ENCODE measurements at regions not wholly inside any gene's neighbourhood (a gene's known extent, or its start where the extent isn't known, plus 50 kb on each side); places are given as distances from the start of the nearest gene placed in this dataset.

DNA sequence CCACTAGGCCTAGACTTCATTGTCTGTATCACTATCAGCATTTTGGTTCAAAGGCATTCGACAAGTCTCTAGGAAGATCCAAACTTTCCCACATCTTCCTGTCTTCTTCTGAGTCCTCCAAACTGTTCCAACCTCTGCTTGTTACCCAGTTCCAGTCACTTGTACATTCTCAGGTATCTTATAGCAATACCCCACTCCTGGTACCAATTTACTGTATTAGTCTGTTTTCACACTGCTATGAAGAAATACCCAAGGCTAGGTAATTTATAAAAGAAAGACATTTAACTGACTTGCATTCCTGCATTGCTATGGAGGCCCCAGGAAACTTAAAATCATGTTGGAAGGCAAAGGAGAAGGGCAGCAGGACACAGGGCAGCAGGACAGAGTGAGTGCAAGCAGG, 293.9 kb downstream of the ARAP2 start:
- Histone ChIP-seq H3K9me3 (peaks cover 4 to 10% of the 10 kb centered on the region in 2 donors), H3K4me1 (no peaks in the 10 kb centered on the region), H3K27ac (no peak overlapping the region), H3K4me3 (no peak overlapping the region), H3K36me3 (no peaks in the 10 kb centered on the region), H3K27me3 (no peaks in the 10 kb centered on the region)
- intact Hi-C loops (cut with DNase I; ENCODE audit: low total_unique reads) = no loop called here
- no peak for TF ChIP-seq POLR2A (IDR thresholded peaks at IDR 0.05)
- no peak for DNase-seq (ENCODE audit: low spot score in 2 of 2)

DNA sequence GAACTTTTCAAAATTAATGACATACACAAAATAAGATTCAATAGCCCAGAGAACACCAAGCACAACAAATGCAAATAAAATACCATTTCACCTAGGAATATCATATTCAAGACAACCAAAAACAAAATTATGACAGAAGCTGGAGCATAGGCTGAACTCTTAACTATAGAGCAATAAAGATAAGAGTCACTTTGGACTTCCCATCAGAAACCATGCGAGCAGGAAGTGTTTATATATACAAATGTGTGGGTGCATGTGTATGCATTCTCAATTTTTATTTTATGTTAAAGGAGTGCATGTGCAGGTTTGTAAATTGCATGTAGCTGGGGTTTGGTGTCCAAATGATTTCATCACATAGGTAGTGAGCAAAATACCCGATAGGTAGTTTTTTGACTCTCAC, 291.6 kb downstream of the ARAP2 start:
- Histone ChIP-seq H3K36me3 (no peaks in the 10 kb centered on the region), H3K4me1 (no peaks in the 10 kb centered on the region), H3K27ac (no peak overlapping the region), H3K27me3 (no peaks in the 10 kb centered on the region), H3K4me3 (no peak overlapping the region), H3K9me3 (peaks cover 10 to 11% of the 10 kb centered on the region in 2 donors)
- intact Hi-C loops (cut with DNase I; ENCODE audit: low total_unique reads) = no loop called here
- TF ChIP-seq POLR2AphosphoS5 (IDR thresholded peaks at IDR 0.05) = no peak
- TF ChIP-seq, protein P1, sequence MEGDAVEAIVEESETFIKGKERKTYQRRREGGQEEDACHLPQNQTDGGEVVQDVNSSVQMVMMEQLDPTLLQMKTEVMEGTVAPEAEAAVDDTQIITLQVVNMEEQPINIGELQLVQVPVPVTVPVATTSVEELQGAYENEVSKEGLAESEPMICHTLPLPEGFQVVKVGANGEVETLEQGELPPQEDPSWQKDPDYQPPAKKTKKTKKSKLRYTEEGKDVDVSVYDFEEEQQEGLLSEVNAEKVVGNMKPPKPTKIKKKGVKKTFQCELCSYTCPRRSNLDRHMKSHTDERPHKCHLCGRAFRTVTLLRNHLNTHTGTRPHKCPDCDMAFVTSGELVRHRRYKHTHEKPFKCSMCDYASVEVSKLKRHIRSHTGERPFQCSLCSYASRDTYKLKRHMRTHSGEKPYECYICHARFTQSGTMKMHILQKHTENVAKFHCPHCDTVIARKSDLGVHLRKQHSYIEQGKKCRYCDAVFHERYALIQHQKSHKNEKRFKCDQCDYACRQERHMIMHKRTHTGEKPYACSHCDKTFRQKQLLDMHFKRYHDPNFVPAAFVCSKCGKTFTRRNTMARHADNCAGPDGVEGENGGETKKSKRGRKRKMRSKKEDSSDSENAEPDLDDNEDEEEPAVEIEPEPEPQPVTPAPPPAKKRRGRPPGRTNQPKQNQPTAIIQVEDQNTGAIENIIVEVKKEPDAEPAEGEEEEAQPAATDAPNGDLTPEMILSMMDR (IDR thresholded peaks at IDR 0.05) = no peak
- no peak for TF ChIP-seq POLR2A (IDR thresholded peaks at IDR 0.05)
- no peak for DNase-seq (ENCODE audit: low spot score in 2 of 2)

DNA sequence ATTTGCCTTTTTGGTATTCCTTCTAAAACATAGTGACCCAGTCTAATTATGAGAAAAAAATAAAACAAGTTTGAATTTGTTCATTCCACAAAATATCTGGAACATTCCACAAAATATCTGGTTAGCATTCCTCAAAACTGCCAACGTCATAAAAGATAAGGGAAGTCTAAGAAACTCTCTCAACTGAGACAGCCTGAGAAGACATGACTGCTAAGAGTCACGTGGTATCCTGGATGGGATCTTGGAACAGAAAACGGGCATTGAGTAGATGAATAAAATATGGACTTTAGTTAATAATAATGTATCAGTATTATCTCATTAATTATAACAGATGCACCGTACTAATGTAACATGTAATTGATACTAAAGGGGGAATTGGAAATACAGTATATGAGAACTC, 280.9 kb downstream of the ARAP2 start:
- intact Hi-C loops (cut with DNase I; ENCODE audit: low total_unique reads) = no loop called here
- H3K9me3 ChIP-seq = no peaks in the 10 kb centered on the region
- TF ChIP-seq, protein P1 (IDR thresholded peaks at IDR 0.05) = no peak
- TF ChIP-seq POLR2AphosphoS5 (IDR thresholded peaks at IDR 0.05) (no peak), POLR2A (IDR thresholded peaks at IDR 0.05) (no peak)

DNA sequence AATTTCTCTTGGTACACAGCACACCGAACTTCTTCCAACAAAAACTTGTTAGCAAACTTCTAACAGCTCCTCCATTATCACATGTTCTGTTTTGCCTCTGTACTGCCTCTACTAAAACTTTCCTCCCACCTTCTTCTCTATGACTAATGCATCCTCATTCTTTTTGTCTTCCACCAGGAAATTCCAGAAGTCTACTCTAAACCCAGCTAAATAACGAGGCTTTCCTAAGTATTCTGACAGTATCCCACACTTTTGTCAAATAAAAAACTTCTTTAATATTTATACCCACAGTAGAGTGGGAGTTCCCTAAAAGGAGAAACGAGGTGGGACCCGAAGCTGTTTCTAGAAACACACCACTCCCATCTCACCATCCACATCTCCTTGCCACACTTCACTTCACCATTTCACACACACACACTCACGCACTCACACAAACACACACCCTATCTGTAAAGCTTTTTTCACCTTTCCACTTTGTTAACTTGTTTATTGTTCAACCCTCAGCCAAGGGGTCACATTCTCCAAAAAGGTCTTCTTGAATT, 280.3 kb downstream of the ARAP2 start:
- Histone ChIP-seq H3K4me1 (no peaks in the 10 kb centered on the region), H3K4me3 (no peak overlapping the region), H3K27ac (no peak overlapping the region), H3K36me3 (no peaks in the 10 kb centered on the region), H3K9me3 (no peaks in the 10 kb centered on the region), H3K27me3 (no peaks in the 10 kb centered on the region)
- intact Hi-C loops (cut with DNase I; ENCODE audit: low total_unique reads) = no loop called here
- TF ChIP-seq POLR2AphosphoS5 (IDR thresholded peaks at IDR 0.05) = no peak
- DNase-seq (ENCODE audit: low spot score in 2 of 2) = no peak

More for the DNA sequence above, 280.9 kb downstream of the ARAP2 start:
- H3K27ac ChIP-seq = no peak overlapping the region
- DNase-seq (ENCODE audit: low spot score in 2 of 2) = no peak
- no peak overlapping the region for H3K4me3 ChIP-seq
- H3K4me1 ChIP-seq = no peaks in the 10 kb centered on the region
- H3K27me3 ChIP-seq = no peaks in the 10 kb centered on the region
- H3K36me3 ChIP-seq = no peaks in the 10 kb centered on the region

DNA sequence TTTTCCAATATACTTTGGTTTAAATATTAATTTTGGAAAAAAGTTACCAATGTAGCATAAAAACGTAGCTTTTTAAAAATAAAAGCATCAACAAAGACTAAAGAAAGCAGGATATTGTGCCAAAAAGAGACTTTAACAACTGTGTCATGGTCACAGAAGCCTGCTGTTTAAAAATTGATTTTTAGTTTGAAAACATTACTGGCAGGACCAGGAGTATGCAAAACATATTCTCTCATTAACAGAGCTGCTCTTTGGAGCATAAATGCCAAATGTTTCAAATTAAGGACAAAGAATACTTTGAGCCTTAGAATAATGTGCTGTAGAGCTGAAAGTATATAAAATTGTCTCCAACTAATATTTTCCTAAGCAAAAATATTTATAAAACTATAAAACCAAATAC, 279.0 kb downstream of the ARAP2 start:
- intact Hi-C loops (cut with DNase I; ENCODE audit: low total_unique reads) = no loop called here
- Histone ChIP-seq H3K27ac (no peak overlapping the region), H3K36me3 (no peaks in the 10 kb centered on the region), H3K27me3 (no peaks in the 10 kb centered on the region), H3K4me1 (no peaks in the 10 kb centered on the region), H3K4me3 (no peak overlapping the region), H3K9me3 (no peaks in the 10 kb centered on the region)
- DNase-seq (ENCODE audit: low spot score in 2 of 2) = no peak
- TF ChIP-seq POLR2A (IDR thresholded peaks at IDR 0.05) (no peak), POLR2AphosphoS5 (IDR thresholded peaks at IDR 0.05) (no peak)
- TF ChIP-seq, protein P1 (IDR thresholded peaks at IDR 0.05) = no peak

DNA sequence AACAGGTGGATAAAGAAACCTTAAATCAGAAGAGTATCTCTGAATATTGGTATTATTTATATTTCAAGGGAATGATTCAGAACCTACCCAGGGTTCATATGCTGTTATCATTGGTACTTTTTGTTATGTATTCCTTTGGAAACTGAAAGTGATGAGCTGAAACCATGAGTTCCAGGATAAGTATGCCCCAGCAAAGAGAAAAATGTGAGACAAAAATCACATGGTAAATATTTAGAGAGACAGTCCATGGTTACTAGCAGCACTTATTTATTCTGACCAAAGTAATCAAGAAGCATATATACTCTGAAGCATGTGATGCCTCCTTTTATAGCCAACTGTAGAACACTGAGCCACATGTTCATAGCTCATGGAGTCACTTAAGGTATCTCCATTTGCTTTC, 277.7 kb downstream of the ARAP2 start:
- no peak for TF ChIP-seq POLR2AphosphoS5 (IDR thresholded peaks at IDR 0.05)
- no peak for TF ChIP-seq POLR2A (IDR thresholded peaks at IDR 0.05)
- TF ChIP-seq, protein P1 (IDR thresholded peaks at IDR 0.05) = no peak
- no peaks in the 10 kb centered on the region for H3K4me1 ChIP-seq
- no peak for DNase-seq (ENCODE audit: low spot score in 2 of 2)
- H3K27me3 ChIP-seq = no peaks in the 10 kb centered on the region
- no peaks in the 10 kb centered on the region for H3K9me3 ChIP-seq
- no peaks in the 10 kb centered on the region for H3K36me3 ChIP-seq
- intact Hi-C loops (cut with DNase I; ENCODE audit: low total_unique reads) = no loop called here
- H3K4me3 ChIP-seq = no peak overlapping the region
- no peak overlapping the region for H3K27ac ChIP-seq
